ENCODE measurements at regions not wholly inside any gene's neighbourhood (a gene's known extent, or its start where the extent isn't known, plus 50 kb on each side); places are given as distances from the start of the nearest gene placed in this dataset.

DNA sequence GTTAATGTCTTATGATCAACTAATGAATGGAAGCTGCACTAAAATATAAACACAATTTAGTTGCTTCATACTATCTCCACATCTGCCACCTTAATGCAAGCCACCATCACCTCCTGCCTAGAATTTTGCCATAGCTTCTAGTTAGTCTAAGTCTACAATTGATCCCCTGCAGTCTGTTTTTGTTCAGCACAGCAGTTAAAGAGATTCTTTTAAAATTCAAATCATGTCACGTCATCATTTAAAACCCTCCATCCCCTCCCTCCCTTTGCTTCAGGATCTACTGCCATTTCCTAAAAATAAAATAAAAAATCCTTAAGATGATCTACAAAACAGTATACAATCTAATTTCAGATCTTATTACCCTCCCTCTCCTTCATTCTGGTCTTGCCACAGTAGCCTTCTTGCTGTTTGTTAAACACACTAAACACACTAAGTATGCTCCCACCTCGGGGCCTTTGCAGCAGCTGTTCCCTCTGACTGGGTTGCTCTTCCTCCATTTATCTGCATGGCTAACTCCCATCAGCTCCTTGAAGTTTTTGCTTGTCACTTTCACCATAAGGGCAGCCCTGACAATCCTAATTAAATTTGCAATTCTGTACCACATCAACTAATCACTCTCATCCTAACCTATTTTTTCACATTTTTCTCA, 97.0 kb upstream of the FOXP2 start:
- TF ChIP-seq, protein P1, sequence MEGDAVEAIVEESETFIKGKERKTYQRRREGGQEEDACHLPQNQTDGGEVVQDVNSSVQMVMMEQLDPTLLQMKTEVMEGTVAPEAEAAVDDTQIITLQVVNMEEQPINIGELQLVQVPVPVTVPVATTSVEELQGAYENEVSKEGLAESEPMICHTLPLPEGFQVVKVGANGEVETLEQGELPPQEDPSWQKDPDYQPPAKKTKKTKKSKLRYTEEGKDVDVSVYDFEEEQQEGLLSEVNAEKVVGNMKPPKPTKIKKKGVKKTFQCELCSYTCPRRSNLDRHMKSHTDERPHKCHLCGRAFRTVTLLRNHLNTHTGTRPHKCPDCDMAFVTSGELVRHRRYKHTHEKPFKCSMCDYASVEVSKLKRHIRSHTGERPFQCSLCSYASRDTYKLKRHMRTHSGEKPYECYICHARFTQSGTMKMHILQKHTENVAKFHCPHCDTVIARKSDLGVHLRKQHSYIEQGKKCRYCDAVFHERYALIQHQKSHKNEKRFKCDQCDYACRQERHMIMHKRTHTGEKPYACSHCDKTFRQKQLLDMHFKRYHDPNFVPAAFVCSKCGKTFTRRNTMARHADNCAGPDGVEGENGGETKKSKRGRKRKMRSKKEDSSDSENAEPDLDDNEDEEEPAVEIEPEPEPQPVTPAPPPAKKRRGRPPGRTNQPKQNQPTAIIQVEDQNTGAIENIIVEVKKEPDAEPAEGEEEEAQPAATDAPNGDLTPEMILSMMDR (IDR thresholded peaks at IDR 0.05) = no peak
- no peak for TF ChIP-seq POLR2A (IDR thresholded peaks at IDR 0.05)
